Right lobe of liver (tissue), 6 donors: ENCODE measurements at regions not wholly inside any gene's neighbourhood (a gene's known extent, or its start where the extent isn't known, plus 50 kb on each side); places are given as distances from the start of the nearest gene placed in this dataset.

Experiments used
- ATAC-seq, 4 donors: fragments of 200-7000 bp; cut with Tn5 transposase; one replicate each; pipeline ENCODE4 v1.9.1; 2020; ENCODE audit warnings: mild to moderate bottlenecking in 4 of 4, moderate library complexity in 4 of 4
- DNase-seq, 3 donors: peaks; one replicate each; pipeline ENCODE4 v3.0.0-alpha.2; 2020
- H3K27ac ChIP-seq, 3 donors: fragments of 200-600 bp; one replicate each; pipeline ENCODE4 v1.8.0; 2022
- H3K27me3 ChIP-seq, 2 donors: fragments of 200-600 bp; one replicate each; pipeline ENCODE4 v1.8.0; 2022
- H3K36me3 ChIP-seq, 4 donors: fragments of 200-600 bp; sonication (generic) in 1 of 4; one replicate each; pipeline versions ENCODE4 v1.5.1 to v1.8.0; 2017 to 2022; ENCODE audit warnings: control low read depth in 1 of 4
- H3K4me1 ChIP-seq, 4 donors: fragments of 200-600 bp; sonication (generic) in 1 of 4; one replicate each; pipeline versions ENCODE4 v1.5.1 to v1.8.0; 2017 to 2022; ENCODE audit warnings: control low read depth in 1 of 4
- H3K4me3 ChIP-seq, 3 donors: fragments of 200-600 bp; one replicate each; pipeline ENCODE4 v1.8.0; 2022
- H3K9me3 ChIP-seq, 4 donors: fragments of 200-600 bp; sonication (generic) in 1 of 4; one replicate each; pipeline versions ENCODE4 v1.5.1 to v1.8.0; 2017 to 2022; ENCODE audit warnings: control low read depth in 1 of 4
- POLR2A ChIP-seq: fragments of 450-650 bp; IDR thresholded peaks from one replicate; pipeline ENCODE4 v1.6.1; 2017; ENCODE audit warnings: antibody characterized with exemption, mild to moderate bottlenecking
- WGBS: methylation state at CpG from one replicate; pipeline ENCODE4 v1.1.6; 2018; ENCODE audit warnings: low coverage, low lambda C conversion rate; ENCODE audit not compliant: insufficient coverage; ENCODE audit errors: missing lambda C conversion rate; 5-methylcytosine and 5-hydroxymethylcytosine counted together
- intact Hi-C, 2 donors: fragments of 100-400 bp; cut with DNase I; formaldehyde crosslinking; loops; one replicate each; pipeline versions ENCODE4 v1.11.2 to v1.14.1; 2022
- TF ChIP-seq, protein P1 (sequence below), 4 donors: fragments of 200-600 bp in 3 of 4; fragments of 450-650 bp in 1 of 4; IDR thresholded peaks; one replicate each; pipeline versions ENCODE4 v1.5.1 to v1.8.0; 2016 to 2022; ENCODE audit warnings: antibody characterized with exemption in 4 of 4, mild to moderate bottlenecking in 2 of 4
- donor health status: DM: no; HTN: yes; CAD: no.
- donor health status: DM: no; HTN: no; CAD: no.
- donor health status: DM: no; HTN: no; CAD: no.
- donor health status: DM: no; HTN: yes; CAD: no.
- donor health status: DM: no; HTN: yes; CAD: no.

- Histone ChIP-seq H3K36me3 (no peaks in the 10 kb centered on the region), H3K4me1 (no peaks in the 10 kb centered on the region), H3K27me3 (no peaks in the 10 kb centered on the region), H3K27ac (no peak overlapping the region), H3K4me3 (no peak overlapping the region), H3K9me3 (no peaks in the 10 kb centered on the region)
- DNase-seq, result no peak
- intact Hi-C loops, result no loop called here
- TF ChIP-seq, protein P1, sequence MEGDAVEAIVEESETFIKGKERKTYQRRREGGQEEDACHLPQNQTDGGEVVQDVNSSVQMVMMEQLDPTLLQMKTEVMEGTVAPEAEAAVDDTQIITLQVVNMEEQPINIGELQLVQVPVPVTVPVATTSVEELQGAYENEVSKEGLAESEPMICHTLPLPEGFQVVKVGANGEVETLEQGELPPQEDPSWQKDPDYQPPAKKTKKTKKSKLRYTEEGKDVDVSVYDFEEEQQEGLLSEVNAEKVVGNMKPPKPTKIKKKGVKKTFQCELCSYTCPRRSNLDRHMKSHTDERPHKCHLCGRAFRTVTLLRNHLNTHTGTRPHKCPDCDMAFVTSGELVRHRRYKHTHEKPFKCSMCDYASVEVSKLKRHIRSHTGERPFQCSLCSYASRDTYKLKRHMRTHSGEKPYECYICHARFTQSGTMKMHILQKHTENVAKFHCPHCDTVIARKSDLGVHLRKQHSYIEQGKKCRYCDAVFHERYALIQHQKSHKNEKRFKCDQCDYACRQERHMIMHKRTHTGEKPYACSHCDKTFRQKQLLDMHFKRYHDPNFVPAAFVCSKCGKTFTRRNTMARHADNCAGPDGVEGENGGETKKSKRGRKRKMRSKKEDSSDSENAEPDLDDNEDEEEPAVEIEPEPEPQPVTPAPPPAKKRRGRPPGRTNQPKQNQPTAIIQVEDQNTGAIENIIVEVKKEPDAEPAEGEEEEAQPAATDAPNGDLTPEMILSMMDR (IDR thresholded peaks at IDR 0.05), result no peak
- TF ChIP-seq POLR2A, result no peak
- 56% methylated on average over 1 of the region's 1 CpG for WGBS
- ATAC-seq, result no peak
These were observed 293.7 kb downstream of the NSUN3 start for GRCh38 chr3:94356581-94356980.

GRCh38 chr3:94359996-94360395 lies 297.1 kb downstream of the NSUN3 start:
- DNase-seq (no peak), ATAC-seq (no peak)
- no peak overlapping the region for H3K4me3 ChIP-seq
- WGBS, result 50% methylated on average over 2 of the region's 2 CpGs
- no peaks in the 10 kb centered on the region for H3K4me1 ChIP-seq
- intact Hi-C loops, result no loop called here
- H3K27me3 ChIP-seq, result no peaks in the 10 kb centered on the region
- no peak overlapping the region for H3K27ac ChIP-seq
- H3K36me3 ChIP-seq, result no peaks in the 10 kb centered on the region
- TF ChIP-seq POLR2A, result no peak
- no peaks in the 10 kb centered on the region for H3K9me3 ChIP-seq

DNA sequence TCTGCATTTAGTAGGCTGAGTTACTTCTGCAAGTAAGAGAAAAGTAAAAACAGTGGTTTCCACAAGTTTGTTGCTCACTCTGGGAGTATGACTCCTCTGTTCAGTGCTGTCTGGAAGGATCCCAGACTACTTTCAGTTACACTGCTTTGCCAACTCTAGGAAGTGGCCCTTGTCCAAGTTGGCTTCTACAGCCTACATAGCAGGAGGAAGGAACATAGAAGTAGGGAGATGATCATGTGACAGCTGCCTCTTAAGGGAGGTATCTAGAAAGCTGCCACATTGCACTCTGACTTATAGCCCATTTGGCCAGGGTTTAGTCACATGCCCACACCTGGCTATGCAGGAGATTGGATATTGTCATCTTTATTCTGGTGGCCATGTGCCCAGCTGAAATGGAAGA lies 298.1 kb downstream of the NSUN3 start:
- intact Hi-C loops, result no loop called here
- DNase-seq (no peak), ATAC-seq (peak; percentile 38 to 52 (median 45))
- H3K4me1 ChIP-seq, result no peaks in the 10 kb centered on the region
- no peak overlapping the region for H3K4me3 ChIP-seq
- no peak overlapping the region for H3K27ac ChIP-seq
- no peaks in the 10 kb centered on the region for H3K27me3 ChIP-seq
- H3K36me3 ChIP-seq, result no peaks in the 10 kb centered on the region
- no peak for TF ChIP-seq POLR2A
- TF ChIP-seq, protein P1 (IDR thresholded peaks at IDR 0.05), result no peak
- H3K9me3 ChIP-seq, result no peaks in the 10 kb centered on the region

DNA sequence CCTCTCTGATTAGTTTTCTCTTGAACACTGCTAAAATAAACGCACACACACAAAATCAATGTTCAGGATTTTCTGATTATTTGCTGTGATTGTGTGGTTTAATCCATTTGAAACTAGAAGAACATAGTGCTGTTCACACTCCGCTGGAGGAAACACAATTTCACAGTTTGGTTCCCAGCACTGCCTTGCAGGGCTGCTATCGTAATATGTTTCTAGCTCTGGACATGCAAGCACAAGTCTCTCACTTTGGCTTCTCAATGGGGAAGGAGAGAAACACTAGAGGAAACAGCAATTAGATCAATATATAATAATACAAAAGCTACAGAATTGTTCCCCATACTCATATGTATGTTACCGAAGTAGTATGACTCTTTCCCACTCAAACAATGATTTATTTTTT lies 299.5 kb downstream of the NSUN3 start:
- Histone ChIP-seq H3K36me3 (no peaks in the 10 kb centered on the region), H3K27ac (no peak overlapping the region), H3K27me3 (no peaks in the 10 kb centered on the region), H3K9me3 (no peaks in the 10 kb centered on the region), H3K4me3 (no peak overlapping the region), H3K4me1 (no peaks in the 10 kb centered on the region)
- WGBS, result 43% methylated on average over 4 of the region's 4 CpGs
- peak in 1 of 4 donors; percentile 33 for ATAC-seq
- no peak for DNase-seq
- TF ChIP-seq POLR2A, result no peak
- TF ChIP-seq, protein P1 (IDR thresholded peaks at IDR 0.05), result no peak
- intact Hi-C loops, result no loop called here

DNA sequence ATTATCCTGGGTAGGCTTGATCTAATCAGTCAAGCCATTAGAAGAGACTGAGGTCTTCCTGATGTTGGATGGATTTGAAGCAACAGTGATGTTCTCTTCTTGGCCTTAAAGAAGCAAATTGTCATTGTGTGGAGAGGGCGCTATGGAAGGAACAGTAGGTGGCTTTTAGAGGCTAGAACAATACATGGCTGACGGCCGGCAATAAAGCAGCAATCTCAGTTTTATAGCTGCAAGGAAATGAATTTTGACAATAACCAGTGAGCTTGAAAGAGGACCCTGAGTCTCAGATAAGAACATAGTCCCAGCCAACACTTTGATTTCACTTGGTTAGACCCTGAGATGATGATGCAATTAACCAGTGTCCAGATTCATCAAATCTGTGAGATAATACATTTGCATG lies 302.1 kb downstream of the NSUN3 start:
- ATAC-seq, result no peak
- no peak overlapping the region for H3K4me3 ChIP-seq
- no peaks in the 10 kb centered on the region for H3K9me3 ChIP-seq
- no peaks in the 10 kb centered on the region for H3K36me3 ChIP-seq
- no peaks in the 10 kb centered on the region for H3K27me3 ChIP-seq
- DNase-seq, result no peak
- intact Hi-C loops, result no loop called here
- no peaks in the 10 kb centered on the region for H3K4me1 ChIP-seq
- TF ChIP-seq, protein P1 (IDR thresholded peaks at IDR 0.05), result no peak
- no peak for TF ChIP-seq POLR2A
- no peak overlapping the region for H3K27ac ChIP-seq
- 48% methylated on average over 3 of the region's 3 CpGs for WGBS
